BE2C (cell line): ENCODE measurements at regions not wholly inside any gene's neighbourhood (a gene's known extent, or its start where the extent isn't known, plus 50 kb on each side); places are given as distances from the start of the nearest gene placed in this dataset.

ENCODE experiments used
- DNase-seq: peaks from one replicate; pipeline ENCODE4 v3.0.0-alpha.2; 2020
- H3K27me3 ChIP-seq: fragments of 250-450 bp; sonication (Bioruptor Pico); 2 replicates; pipeline ENCODE4 v1.5.1; 2020; ENCODE audit warnings: mild to moderate bottlenecking
- H3K36me3 ChIP-seq: fragments of 250-450 bp; sonication (Bioruptor Pico); 2 replicates; pipeline ENCODE4 v1.5.1; 2020; ENCODE audit warnings: mild to moderate bottlenecking
- H3K4me1 ChIP-seq: fragments of 250-450 bp; sonication (Bioruptor Pico); 2 replicates; pipeline ENCODE4 v1.5.1; 2020
- H3K4me3 ChIP-seq: 2 replicates; pipeline ENCODE4 v1.5.1; 2011; ENCODE audit warnings: low read depth, low read length
- H3K9me3 ChIP-seq: fragments of 250-450 bp; sonication (Bioruptor Pico); 2 replicates; pipeline ENCODE4 v1.5.1; 2020
- TF ChIP-seq, protein P1 (sequence below): IDR thresholded peaks from 2 replicates; pipeline ENCODE4 v1.5.1; 2012; ENCODE audit warnings: mild to moderate bottlenecking, low read depth, low read length

GRCh38 chr9:88233091-88233490 lies 94.8 kb upstream of the SPATA31C2 start:
- DNase-seq, result no peak
- Histone ChIP-seq H3K4me1 (no peaks in the 10 kb centered on the region), H3K9me3 (no peaks in the 10 kb centered on the region), H3K36me3 (no peaks in the 10 kb centered on the region), H3K4me3 (no peak overlapping the region), H3K27me3 (no peaks in the 10 kb centered on the region)
- TF ChIP-seq, protein P1, sequence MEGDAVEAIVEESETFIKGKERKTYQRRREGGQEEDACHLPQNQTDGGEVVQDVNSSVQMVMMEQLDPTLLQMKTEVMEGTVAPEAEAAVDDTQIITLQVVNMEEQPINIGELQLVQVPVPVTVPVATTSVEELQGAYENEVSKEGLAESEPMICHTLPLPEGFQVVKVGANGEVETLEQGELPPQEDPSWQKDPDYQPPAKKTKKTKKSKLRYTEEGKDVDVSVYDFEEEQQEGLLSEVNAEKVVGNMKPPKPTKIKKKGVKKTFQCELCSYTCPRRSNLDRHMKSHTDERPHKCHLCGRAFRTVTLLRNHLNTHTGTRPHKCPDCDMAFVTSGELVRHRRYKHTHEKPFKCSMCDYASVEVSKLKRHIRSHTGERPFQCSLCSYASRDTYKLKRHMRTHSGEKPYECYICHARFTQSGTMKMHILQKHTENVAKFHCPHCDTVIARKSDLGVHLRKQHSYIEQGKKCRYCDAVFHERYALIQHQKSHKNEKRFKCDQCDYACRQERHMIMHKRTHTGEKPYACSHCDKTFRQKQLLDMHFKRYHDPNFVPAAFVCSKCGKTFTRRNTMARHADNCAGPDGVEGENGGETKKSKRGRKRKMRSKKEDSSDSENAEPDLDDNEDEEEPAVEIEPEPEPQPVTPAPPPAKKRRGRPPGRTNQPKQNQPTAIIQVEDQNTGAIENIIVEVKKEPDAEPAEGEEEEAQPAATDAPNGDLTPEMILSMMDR, result no peak

GRCh38 chr9:88230612-88231011 lies 92.3 kb upstream of the SPATA31C2 start:
- Histone ChIP-seq H3K36me3 (no peaks in the 10 kb centered on the region), H3K4me3 (no peak overlapping the region), H3K4me1 (no peaks in the 10 kb centered on the region), H3K27me3 (no peaks in the 10 kb centered on the region), H3K9me3 (no peaks in the 10 kb centered on the region)
- TF ChIP-seq, protein P1, result no peak
- DNase-seq, result no peak

GRCh38 chr9:88229434-88229833 lies 91.2 kb upstream of the SPATA31C2 start:
- Histone ChIP-seq H3K9me3 (no peaks in the 10 kb centered on the region), H3K36me3 (no peaks in the 10 kb centered on the region), H3K4me1 (no peaks in the 10 kb centered on the region), H3K4me3 (no peak overlapping the region), H3K27me3 (no peaks in the 10 kb centered on the region)
- TF ChIP-seq, protein P1, result no peak
- DNase-seq, result no peak

GRCh38 chr9:88224938-88225337 lies 86.7 kb upstream of the SPATA31C2 start:
- TF ChIP-seq, protein P1, result no peak
- H3K4me1 ChIP-seq, result no peaks in the 10 kb centered on the region; the same call in 1 of the 2 replicates
- DNase-seq, result no peak
- H3K9me3 ChIP-seq, result no peaks in the 10 kb centered on the region
- H3K4me3 ChIP-seq, result no peak overlapping the region
- no peaks in the 10 kb centered on the region for H3K27me3 ChIP-seq
- no peaks in the 10 kb centered on the region for H3K36me3 ChIP-seq

DNA sequence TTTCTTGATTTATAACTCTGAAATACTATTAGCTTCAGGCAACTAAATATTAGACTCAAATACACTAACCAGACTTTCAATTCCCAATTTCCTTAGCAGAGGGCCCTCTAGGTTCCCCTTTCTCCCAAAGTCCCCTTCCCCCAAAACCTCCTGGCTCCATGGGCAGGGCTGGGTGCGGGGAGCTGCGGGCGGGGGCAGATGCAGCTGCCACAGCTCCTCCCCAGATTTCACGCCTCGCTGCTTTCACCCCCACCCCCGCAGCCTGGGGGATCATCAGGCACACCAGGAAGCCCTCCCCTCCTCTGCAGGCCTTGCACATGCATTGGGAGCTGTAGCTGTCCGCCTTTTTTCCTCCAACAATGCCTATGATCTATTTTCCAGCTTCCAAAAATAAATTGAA lies 82.8 kb upstream of the SPATA31C2 start:
- Histone ChIP-seq H3K9me3 (no peaks in the 10 kb centered on the region), H3K27me3 (no peaks in the 10 kb centered on the region), H3K4me1 (no peaks in the 10 kb centered on the region; the same call in 1 of the 2 replicates), H3K4me3 (no peak overlapping the region), H3K36me3 (no peaks in the 10 kb centered on the region)
- no peak for DNase-seq
- TF ChIP-seq, protein P1, result no peak

DNA sequence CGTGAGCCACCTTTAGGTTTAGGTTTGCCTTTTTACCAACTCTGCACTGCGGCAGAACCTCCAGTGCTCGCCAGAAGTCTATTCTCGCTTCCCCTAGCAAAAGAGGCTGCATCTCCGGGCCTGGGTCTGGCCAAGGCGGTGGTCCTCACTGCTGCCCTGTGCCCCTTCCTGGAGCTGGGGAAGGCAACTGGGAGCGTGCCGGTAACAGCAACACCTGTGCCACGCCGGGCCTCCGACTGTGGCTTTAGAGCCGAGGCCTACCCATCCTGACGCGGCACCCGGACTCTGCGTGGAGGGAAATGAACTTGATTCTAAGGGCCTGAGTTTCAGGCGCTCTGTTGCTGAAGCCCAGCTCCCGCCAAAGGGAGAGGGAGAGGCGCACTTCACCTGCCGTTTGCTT lies 82.4 kb upstream of the SPATA31C2 start:
- no peaks in the 10 kb centered on the region for H3K9me3 ChIP-seq
- no peaks in the 10 kb centered on the region for H3K36me3 ChIP-seq
- H3K4me3 ChIP-seq, result no peak overlapping the region
- TF ChIP-seq, protein P1, result no peak
- H3K27me3 ChIP-seq, result no peaks in the 10 kb centered on the region
- no peak for DNase-seq
- H3K4me1 ChIP-seq, result no peaks in the 10 kb centered on the region; the same call in 1 of the 2 replicates
